Smooth muscle cell (in vitro differentiated cells): ENCODE measurements at regions not wholly inside any gene's neighbourhood (a gene's known extent, or its start where the extent isn't known, plus 50 kb on each side); places are given as distances from the start of the nearest gene placed in this dataset.
A peak's percentile ranks its signal among the peaks of the same experiment; 100 is the strongest.

Experiments
- DNase-seq: peaks from one replicate; lab custom pipeline; 2025; ENCODE audit not compliant: unreplicated experiment; lab: John Stamatoyannopoulos, UW
- H2AFZ ChIP-seq: fragments of 200-600 bp; sonication (generic); 2 replicates; pipeline ENCODE4 v1.6.0; 2016; ENCODE audit warnings: antibody characterized with exemption, low read depth, mild to moderate bottlenecking
- H3F3A ChIP-seq: fragments of 200-600 bp; sonication (generic); 2 replicates; pipeline ENCODE4 v1.6.0; 2017; ENCODE audit warnings: antibody characterized with exemption, low read depth
- H3K27ac ChIP-seq: fragments of 200-600 bp; sonication (generic); 2 replicates; pipeline ENCODE4 v1.5.1; 2016; ENCODE audit warnings: low read depth, mild to moderate bottlenecking
- H3K27me3 ChIP-seq: fragments of 200-600 bp; sonication (generic); 2 replicates; pipeline ENCODE4 v1.6.1; 2016; ENCODE audit warnings: low read depth, mild to moderate bottlenecking
- H3K36me3 ChIP-seq: fragments of 200-600 bp; sonication (generic); 2 replicates; pipeline ENCODE4 v1.5.1; 2016; ENCODE audit warnings: low read depth
- H3K4me1 ChIP-seq: fragments of 200-600 bp; sonication (generic); 2 replicates; pipeline ENCODE4 v1.5.1; 2016; ENCODE audit warnings: low read depth
- H3K4me2 ChIP-seq: fragments of 200-600 bp; sonication (generic); 2 replicates; pipeline ENCODE4 v1.6.0; 2016; ENCODE audit warnings: mild to moderate bottlenecking
- H3K4me3 ChIP-seq: fragments of 200-600 bp; sonication (generic); 2 replicates; pipeline ENCODE4 v1.5.1; 2016; ENCODE audit warnings: mild to moderate bottlenecking
- H3K79me2 ChIP-seq: fragments of 200-600 bp; sonication (generic); 2 replicates; pipeline ENCODE4 v1.6.0; 2016; ENCODE audit warnings: low read depth, mild to moderate bottlenecking
- H3K9ac ChIP-seq: fragments of 200-600 bp; sonication (generic); 2 replicates; pipeline ENCODE4 v1.6.0; 2016; ENCODE audit warnings: low read depth
- H3K9me3 ChIP-seq: fragments of 200-600 bp; sonication (generic); replicated peaks from 2 replicates; pipeline ENCODE4 v1.5.1; 2016; ENCODE audit warnings: low read depth
- H4K20me1 ChIP-seq: fragments of 200-600 bp; sonication (generic); 2 replicates; pipeline ENCODE4 v1.6.0; 2016; ENCODE audit warnings: low read depth
- CTCF ChIP-seq: fragments of 200-600 bp; sonication (generic); IDR thresholded peaks from 2 replicates; pipeline ENCODE4 v1.5.1; 2017; ENCODE audit warnings: borderline replicate concordance, mild to moderate bottlenecking, antibody characterized with exemption; ENCODE audit not compliant: insufficient read depth, poor library complexity, severe bottlenecking
- WGBS: methylation state at CpG from one replicate; pipeline ENCODE4 v1.1.7; 2016; ENCODE audit warnings: low lambda C conversion rate; 5-methylcytosine and 5-hydroxymethylcytosine counted together

GRCh38 chr12:115864396-115864795 is 413.1 kb downstream of the MED13L start:
- DNase-seq: no peak
- Histone ChIP-seq H2AFZ (no peak overlapping the region), H3K27me3 (no peaks in the 10 kb centered on the region), H3K4me2 (no peak overlapping the region), H3K79me2 (no peaks in the 10 kb centered on the region), H3K36me3 (no peaks in the 10 kb centered on the region), H3K4me3 (no peak overlapping the region), H4K20me1 (no peaks in the 10 kb centered on the region), H3F3A (no peaks in the 10 kb centered on the region), H3K9ac (no peak overlapping the region), H3K27ac (no peak overlapping the region), H3K4me1 (no peaks in the 10 kb centered on the region), H3K9me3 (no peaks in the 10 kb centered on the region)
- 93% methylated on average over 2 of the region's 2 CpGs for WGBS
- no peak for TF ChIP-seq CTCF

- H3K27ac ChIP-seq: no peak overlapping the region
- H4K20me1 ChIP-seq: no peaks in the 10 kb centered on the region
- H3K27me3 ChIP-seq: no peaks in the 10 kb centered on the region
- H3K9me3 ChIP-seq: no peaks in the 10 kb centered on the region
- H3K4me2 ChIP-seq: no peak overlapping the region
- no peak for DNase-seq
- H3K9ac ChIP-seq: no peak overlapping the region
- no peaks in the 10 kb centered on the region for H3K79me2 ChIP-seq
- TF ChIP-seq CTCF: no peak
- no peaks in the 10 kb centered on the region for H3K4me1 ChIP-seq
- no peak overlapping the region for H3K4me3 ChIP-seq
- WGBS: 17% methylated on average over 3 of the region's 3 CpGs
- no peaks in the 10 kb centered on the region for H3K36me3 ChIP-seq
- H3F3A ChIP-seq: no peaks in the 10 kb centered on the region
- peak overlapping the region; percentile 43 for H2AFZ ChIP-seq
Observed at GRCh38 chr12:115860619-115861018, 416.9 kb downstream of the MED13L start.

GRCh38 chr12:115859231-115859630 is 418.3 kb downstream of the MED13L start:
- H3K4me1 ChIP-seq: no peaks in the 10 kb centered on the region
- H3K27me3 ChIP-seq: no peaks in the 10 kb centered on the region
- no peaks in the 10 kb centered on the region for H4K20me1 ChIP-seq
- H3K4me3 ChIP-seq: no peak overlapping the region
- H3F3A ChIP-seq: no peaks in the 10 kb centered on the region
- no peaks in the 10 kb centered on the region for H3K9me3 ChIP-seq
- WGBS: 77% methylated on average over 6 of the region's 6 CpGs
- no peaks in the 10 kb centered on the region for H3K79me2 ChIP-seq
- DNase-seq: no peak
- no peak overlapping the region for H3K4me2 ChIP-seq
- H3K9ac ChIP-seq: no peak overlapping the region
- no peaks in the 10 kb centered on the region for H3K36me3 ChIP-seq
- H3K27ac ChIP-seq: no peak overlapping the region
- TF ChIP-seq CTCF: no peak
- no peak overlapping the region for H2AFZ ChIP-seq

- no peak for DNase-seq
- 96% methylated on average over 3 of the region's 3 CpGs for WGBS
- H3F3A ChIP-seq: no peaks in the 10 kb centered on the region
- H4K20me1 ChIP-seq: no peaks in the 10 kb centered on the region
- no peak overlapping the region for H2AFZ ChIP-seq
- H3K27ac ChIP-seq: no peak overlapping the region
- H3K4me2 ChIP-seq: no peak overlapping the region
- TF ChIP-seq CTCF: no peak
- no peaks in the 10 kb centered on the region for H3K4me1 ChIP-seq
- no peaks in the 10 kb centered on the region for H3K79me2 ChIP-seq
- H3K9me3 ChIP-seq: no peaks in the 10 kb centered on the region
- no peak overlapping the region for H3K4me3 ChIP-seq
- no peak overlapping the region for H3K9ac ChIP-seq
- H3K27me3 ChIP-seq: no peaks in the 10 kb centered on the region
- no peaks in the 10 kb centered on the region for H3K36me3 ChIP-seq
Observed at GRCh38 chr12:115857923-115858322, 419.6 kb downstream of the MED13L start.
